HPDE6-E6E7 (cell line): ENCODE measurements at regions not wholly inside any gene's neighbourhood (a gene's known extent, or its start where the extent isn't known, plus 50 kb on each side); places are given as distances from the start of the nearest gene placed in this dataset.

Source experiments
- DNase-seq: peaks from one replicate; pipeline ENCODE4 v3.0.0; 2011; ENCODE audit warnings: missing footprints; ENCODE audit errors: extremely low spot score

DNA sequence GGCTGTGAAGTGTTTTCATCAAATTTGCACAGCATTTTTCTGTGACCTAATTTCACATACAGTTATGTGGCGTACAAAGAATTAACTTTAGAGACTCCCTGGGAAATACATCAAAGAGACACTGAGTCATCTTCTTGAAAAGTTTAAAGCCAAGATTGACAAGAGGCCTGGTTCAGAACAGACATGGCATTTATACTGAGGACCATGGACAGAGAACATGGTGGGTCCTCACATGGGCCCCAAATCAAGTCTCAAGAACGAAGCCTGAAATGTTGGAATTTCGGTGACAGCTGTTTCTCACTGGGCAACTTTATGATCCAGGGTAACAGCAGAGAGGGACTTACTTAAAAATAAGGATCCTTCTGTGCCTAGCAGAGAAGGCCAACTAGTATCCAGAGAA lies 311.5 kb upstream of the KCNJ16 start:
- DNase-seq, result no peak

- no peak for DNase-seq
Observed at GRCh38 chr17:69764146-69764545, 310.9 kb upstream of the KCNJ16 start.

- no peak for DNase-seq
Observed at GRCh38 chr17:69769050-69769449, 306.0 kb upstream of the KCNJ16 start.

GRCh38 chr17:69773081-69773480 lies 301.9 kb upstream of the KCNJ16 start:
- no peak for DNase-seq

DNA sequence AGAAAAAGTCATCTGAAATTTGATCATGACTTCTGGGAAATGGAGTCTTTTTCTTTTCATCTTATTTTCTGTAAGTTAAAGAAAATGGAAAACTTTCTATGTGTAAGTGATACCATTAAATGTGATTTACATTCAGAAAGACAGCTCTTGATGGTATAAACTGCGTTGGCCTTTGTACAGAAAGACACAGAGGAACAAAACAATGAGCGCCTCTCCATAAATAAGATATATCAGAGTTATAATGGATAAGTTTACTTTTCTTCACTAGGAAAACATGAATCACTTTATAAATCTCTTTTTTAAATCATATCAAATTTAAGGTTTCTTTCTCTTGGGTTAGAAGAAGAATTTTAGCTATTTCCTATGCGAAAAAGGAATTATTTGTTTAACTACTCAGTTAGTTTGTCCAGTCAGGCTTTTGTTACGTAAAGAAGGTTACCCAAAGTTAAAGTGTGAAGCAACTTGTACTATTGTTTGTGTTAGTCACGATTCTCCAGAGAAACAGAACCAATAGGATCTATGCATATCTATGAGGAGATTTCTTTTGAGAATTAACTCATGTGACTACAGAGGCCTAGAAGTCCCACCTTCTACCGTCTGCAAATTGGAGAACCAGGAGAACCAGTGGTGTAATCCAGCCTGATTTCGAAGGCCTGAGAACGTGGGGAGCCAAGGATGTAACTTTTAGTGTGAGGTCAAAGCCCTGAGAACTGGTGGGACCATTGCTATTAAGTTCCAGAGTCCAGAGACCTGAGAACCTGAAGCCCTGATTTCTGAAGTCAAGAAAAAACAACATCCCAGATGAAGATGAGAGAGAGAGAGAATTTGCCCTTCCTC lies 295.4 kb upstream of the KCNJ16 start:
- no peak for DNase-seq

- no peak for DNase-seq
Observed at GRCh38 chr17:69783865-69784264, 291.2 kb upstream of the KCNJ16 start.

DNA sequence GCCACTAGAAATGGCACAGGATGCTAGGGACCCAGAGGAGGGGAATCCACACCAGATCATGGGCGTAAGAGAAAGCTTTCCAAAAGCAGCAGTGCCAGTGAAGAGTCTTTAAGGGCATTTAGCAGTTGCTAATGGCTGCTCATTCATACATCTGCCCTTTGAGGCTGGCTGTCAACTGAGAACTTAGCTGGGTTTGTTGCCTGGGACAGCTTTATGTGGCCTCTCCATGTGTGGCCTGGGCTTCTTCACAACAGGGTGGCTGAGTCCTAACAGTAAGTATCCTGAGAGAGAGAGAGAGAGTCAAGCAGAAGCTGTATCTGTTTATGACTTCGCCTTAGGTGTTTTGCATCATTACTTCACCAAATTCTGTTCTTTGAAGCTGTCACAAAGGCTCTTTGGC lies 286.1 kb upstream of the KCNJ16 start:
- no peak for DNase-seq

DNA sequence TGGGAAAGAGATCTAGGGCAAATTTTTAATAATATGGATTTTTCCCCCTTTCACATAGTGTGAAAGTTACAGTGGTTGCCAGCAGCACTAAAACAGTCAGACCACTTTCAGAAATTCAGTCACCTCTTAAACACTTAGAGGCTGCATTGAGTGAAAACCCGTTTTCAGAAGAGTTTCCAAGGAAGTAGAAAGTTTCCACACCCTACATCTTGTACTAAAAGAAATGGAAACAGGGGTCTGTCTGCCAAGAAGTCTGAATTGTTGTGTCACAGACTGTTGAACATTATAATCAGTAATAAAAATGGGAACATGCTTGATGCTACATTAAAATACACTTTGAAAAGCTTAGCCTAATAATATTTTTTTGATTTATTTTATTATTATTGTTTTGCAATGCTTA lies 278.9 kb upstream of the KCNJ16 start:
- DNase-seq, result no peak

GRCh38 chr17:69800870-69801269 lies 274.2 kb upstream of the KCNJ16 start:
- no peak for DNase-seq

DNA sequence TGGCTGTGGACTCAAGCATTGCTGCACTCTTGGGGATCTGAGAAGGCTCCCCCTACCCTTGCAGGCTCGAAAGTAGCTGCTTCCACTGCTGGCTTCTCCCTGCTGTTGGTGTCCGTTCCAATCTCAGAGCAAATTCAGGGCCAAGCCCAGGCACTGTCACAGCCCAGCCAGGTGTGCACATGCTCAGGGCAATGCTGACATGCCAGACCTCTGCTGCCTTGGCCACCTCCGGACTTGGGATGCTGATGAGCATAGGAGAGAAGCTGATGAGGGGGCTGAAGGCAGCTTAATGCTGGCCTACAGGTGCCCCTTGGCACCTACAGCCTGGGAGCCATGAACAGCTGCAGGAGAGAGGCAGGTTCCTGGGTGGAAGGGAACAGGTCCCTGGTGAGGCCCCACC lies 273.7 kb upstream of the KCNJ16 start:
- DNase-seq, result no peak

DNA sequence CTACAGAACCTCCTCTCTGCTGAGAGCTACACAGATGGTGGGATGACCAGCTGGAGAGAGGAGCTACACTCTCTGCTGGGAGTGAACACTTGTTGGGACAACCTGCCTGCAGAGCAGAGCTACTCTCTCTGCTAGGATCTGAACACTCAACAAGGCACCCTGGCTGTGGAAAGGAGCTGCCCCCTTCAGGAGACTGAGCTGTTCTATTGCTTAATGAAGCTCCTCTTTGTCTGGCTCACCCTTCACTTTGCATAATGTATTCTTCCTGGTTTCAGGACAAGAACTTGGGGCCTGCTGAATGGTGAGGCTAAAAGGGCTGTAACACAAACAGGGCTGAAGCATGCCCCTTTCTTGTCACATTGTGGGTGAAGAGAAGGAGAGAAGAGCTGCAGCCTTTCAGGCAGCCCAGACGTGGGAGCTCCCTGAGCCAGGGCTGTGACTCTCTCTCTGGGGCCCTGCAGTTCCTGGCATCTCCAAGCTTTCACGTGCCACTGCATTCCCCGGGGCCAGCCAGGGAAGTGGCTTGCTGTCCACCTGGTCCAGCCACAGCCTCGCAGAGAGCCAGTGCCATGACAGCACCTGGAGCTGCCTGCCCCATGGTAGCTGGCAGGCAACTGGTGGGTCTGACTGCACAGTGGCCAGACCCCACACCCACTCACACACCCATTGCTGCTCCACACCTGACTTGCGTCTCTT lies 272.8 kb upstream of the KCNJ16 start:
- DNase-seq, result no peak

GRCh38 chr17:69809331-69809730 lies 265.7 kb upstream of the KCNJ16 start:
- peak; percentile 29 for DNase-seq

GRCh38 chr17:69810326-69810965 lies 264.6 kb upstream of the KCNJ16 start:
- no peak for DNase-seq

GRCh38 chr17:69812240-69812837 lies 262.7 kb upstream of the KCNJ16 start:
- DNase-seq, result no peak

DNA sequence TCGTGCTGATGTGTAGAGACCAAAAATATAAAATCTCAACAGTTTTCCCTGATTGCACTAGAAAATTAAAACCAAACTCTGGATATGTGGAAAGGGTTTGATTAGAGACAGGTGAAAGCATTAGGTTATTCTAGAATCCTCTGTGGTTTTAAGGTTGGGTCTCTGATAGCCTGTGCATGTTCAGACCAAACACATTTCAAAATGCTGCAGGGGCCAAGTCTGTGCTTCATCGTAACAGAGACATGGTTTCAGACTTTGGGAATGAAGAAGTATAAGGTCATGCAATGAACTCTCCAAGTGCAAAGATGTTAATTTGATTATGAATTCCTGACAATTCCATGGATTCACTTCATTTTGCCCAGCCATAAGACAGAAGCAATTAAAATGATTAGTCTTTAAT lies 261.0 kb upstream of the KCNJ16 start:
- no peak for DNase-seq

DNA sequence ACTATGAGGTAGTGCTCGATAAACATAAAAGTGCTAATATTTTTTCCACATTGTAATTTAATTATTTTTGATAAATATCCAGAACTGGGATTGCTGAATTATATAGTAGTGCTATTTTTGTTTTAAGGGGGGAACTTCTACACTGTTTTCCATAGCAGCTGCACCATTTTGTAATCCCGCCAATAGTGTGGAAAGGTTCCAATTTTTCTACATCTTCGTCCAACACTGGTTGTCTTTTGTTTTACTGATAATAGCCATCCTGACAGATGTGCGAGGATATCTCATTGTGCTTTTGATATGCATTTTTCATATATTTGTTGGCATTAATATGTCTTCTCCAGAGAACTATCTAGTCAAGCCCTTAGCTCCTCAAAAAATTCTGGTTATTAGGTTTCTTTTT lies 259.6 kb upstream of the KCNJ16 start:
- DNase-seq, result no peak

DNA sequence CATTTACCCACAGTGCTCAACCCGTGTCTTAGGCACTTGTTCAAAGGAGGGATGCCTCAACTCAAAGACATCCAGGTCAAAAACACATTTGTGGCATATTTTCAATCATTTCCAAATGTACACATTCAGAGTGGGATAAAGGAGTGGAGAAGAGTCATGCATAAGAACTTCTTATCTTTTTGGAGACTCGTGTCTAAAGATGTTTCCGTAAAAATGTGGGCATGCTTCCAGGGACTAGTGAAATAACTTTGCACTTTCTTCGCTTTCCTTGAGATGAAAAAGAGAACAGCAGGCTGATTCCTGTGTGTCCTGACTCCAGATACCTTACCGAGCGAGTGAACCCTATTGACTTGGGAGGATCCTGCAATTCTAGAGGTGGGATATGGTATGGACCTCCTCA lies 256.6 kb upstream of the KCNJ16 start:
- DNase-seq, result no peak

DNA sequence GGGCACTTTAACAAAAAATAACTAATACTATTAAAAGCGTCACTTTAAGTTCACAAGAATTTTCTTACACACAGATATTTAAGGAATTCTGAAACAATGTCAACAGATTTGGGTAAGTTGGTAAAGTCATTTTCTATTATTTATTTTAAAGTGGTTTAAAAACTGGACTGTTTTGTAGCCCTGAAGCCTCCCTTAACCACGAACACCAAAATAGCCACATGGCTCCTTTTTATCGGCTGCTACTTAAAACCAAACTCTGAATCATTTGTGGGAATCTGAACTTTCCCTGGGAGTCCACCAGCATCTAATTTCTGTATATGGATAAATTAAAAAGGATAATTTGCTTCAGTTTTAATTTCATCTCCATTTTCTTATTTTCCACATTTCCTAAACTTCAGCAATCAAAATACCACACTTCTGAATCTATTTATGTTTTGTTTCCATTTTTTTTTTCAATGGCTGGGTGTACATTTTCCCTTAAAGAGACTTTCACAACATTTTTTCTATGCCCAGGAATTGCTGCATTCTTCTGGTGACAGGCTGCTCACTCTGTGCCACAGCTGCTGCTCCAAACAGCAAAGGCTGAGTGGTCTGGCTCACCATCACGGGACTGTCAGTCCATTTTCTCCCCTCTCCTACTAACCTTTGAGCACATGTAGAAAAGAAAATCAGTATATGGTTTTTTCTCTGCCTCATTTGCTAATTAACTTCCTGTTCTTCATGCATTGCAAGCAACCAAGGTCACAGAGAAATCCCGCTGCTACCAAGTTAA lies 255.5 kb upstream of the KCNJ16 start:
- DNase-seq, result no peak

- DNase-seq, result no peak
Observed at GRCh38 chr17:69820876-69821473, 254.1 kb upstream of the KCNJ16 start.

DNA sequence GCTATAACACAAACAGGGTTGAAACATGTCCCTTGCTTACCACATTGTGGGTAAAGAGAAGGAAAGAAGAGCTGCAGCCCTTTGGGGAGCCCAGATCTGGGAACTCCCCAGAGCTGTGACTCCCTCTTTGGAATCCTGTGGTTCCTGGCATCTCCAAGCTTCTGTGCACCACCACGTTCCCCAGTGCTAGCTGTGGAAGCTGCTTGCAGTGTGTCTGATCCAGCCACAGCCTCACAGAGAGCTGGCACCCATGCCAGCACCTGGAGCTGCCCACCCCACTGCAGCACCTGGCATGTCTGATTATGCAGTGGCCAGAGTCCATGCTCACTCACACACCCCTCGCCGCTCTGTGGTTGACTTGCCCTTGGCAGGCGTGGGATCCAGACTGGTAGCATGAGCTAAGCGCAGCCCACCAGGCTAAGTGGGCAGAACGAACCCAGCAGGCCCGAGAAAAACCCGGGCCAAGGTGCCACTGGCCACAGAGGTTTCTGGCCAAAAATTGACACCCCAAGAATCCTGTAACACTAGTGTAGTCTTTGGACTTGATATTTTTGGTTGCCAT lies 252.6 kb upstream of the KCNJ16 start:
- no peak for DNase-seq

- no peak for DNase-seq
Observed at GRCh38 chr17:69828087-69828486, 246.9 kb upstream of the KCNJ16 start.
